CD4-positive, alpha-beta T cell treated with Interleukin-21 for 1 hour (primary cell): ENCODE measurements at regions not wholly inside any gene's neighbourhood (a gene's known extent, or its start where the extent isn't known, plus 50 kb on each side); places are given as distances from the start of the nearest gene placed in this dataset.
"Not testable (repeated sequence)": the region's sequence is repeated elsewhere in the genome, so short reads cannot be mapped to it uniquely, and the experiment has no call there.

Source experiments
- DNase-seq: peaks from one replicate; pipeline ENCODE4 v3.0.0-alpha.2; 2020

DNA sequence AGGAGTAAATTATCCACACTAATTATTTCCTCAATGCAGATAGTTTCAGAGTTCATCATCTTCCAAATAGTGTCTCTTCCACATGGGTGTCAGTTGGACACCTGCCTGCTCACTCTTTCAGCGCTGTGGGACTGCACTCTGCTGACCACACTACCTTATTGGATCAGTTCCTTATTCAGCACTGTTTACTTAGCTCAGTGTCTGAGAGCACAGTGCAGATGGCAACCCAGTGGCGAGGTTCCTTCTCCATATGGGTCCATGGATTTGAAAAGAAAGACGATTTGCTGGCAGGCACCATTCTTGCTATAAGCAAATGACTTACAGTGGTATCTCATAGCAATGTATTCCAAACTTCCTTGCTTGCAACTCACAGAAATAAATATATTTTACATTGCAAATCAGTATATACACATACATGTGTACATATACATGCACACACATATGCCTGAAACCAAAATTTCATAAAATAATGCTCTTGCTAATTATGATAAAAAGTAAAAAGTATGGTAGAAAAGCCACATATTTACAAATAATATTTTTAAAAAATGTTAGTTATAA is 354.8 kb downstream of the INSIG2 start:
- DNase-seq: no peak

DNA sequence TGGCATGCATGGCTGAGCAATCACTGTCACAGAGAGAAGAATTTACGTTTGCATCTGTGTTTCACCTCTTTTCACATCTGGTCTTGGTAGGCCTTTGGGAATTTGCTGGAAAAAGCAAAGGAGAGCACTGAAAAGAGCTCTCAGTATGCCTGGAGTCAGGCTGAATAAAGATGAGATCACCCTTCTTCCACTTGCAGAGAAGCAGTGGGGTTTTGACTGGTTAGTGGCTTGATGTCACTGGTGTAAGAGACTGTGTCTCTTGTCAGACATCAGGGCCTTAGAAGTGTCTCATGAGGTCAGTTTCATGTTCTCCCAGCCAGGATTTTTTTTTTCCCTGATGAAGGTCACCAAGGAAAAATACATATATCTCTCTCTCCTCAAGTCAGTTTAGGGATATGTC is 353.8 kb downstream of the INSIG2 start:
- DNase-seq: no peak

DNA sequence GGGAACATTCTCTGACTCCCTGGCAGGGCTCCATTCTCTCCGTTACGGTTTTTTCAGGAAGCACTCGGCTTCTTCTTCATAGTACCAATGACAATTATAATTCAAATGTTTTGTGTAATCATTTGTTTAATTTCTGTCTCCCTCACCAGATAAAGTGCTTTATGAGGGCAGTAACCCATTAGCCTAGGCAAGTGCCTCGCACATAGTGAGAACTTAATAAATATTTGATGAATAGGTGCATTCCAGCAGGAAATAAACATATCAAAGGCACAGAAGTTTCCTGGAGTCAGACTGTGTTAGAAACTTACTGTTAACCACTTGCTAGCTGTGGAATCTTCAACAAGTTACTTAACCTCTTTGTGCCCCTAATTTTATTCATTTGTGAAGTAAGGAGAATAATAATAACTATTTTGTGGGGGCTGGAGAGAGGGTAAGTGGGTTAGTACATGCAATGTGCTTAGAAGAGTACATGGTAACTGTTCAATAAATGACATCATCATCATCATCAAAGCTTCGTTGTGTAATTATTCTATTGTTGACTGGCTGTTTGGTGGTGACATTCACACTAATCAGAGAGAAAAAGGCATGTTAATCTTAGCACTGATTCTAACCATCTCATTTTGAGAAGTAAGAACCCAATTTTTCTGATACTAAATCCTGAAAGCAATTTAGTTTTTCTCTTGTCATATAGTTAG is 352.3 kb downstream of the INSIG2 start:
- DNase-seq: no peak

DNA sequence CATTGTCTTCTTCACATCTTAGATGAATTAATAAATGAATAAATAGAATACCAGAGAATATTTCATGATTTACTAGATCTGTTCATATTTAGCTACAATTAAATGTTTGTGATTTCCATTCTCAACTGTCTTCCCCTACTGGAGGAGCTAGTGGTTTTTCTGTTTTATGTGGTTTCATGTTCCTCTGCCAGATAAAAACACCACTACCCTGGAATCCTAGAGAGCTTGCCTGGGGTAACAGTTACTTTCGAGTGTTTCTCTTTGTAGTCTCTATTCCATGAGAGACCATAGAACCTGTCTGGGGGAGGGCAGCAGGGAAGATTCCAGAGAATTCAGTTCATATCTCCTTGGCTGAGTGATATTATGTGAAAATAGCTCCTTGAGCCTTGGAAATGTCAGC is 349.2 kb downstream of the INSIG2 start:
- DNase-seq: no peak

DNA sequence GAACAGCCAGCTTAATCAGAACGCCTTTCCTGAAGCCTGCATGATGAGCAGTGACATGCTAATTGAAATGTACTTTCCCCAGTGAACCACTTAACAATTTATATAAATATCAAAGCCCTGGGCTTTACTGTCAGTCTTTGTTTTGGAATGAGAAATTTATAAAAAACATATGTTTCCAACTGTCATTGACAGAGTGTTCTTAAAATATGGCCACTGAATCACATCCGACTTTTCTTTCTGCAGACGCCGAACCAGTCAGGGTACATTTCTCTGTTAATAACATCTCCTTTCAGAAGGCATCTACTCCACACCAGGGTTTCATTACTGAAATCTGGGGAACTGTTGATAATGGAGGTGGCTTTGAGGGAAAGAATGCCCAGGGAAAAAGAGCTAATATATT is 343.7 kb downstream of the INSIG2 start:
- DNase-seq: no peak

DNA sequence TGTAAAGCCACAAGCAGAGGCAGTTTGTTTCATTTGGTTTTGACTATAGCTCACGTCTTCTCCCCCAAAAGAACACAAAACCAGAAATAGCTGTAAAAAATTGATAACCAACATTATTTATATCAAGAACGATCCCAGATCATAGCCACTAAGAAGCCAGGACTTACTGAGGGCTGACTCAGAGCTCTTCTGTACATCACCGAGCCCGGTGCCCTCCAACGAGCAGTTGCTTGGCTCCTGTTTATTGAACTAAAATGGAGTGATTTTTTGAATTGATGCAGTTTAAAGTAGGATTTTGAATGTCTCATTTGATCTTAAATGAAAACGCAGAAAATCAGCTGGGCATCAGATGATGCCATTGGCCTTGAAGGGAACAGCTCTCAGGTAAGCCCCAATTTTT is 343.3 kb downstream of the INSIG2 start:
- DNase-seq: no peak

DNA sequence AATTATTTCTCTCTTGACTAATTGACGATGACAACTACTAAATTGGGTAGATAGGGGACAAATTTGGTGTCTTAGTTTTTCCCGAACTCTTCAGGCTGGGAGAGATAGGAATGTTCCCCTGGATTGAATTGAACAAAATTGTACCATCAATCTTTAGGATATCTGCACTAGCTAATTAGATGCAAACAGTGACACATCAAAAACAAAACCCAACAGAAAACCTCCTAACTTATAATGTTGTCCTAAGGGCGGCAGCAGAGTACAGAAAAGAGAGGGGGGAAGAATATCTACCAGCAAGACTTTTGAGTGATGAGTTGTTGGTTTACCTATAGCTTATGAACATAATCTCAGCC is 342.9 kb downstream of the INSIG2 start:
- DNase-seq: no peak

- no peak for DNase-seq
Observed at GRCh38 chr2:118430510-118431164, 342.4 kb downstream of the INSIG2 start.

DNA sequence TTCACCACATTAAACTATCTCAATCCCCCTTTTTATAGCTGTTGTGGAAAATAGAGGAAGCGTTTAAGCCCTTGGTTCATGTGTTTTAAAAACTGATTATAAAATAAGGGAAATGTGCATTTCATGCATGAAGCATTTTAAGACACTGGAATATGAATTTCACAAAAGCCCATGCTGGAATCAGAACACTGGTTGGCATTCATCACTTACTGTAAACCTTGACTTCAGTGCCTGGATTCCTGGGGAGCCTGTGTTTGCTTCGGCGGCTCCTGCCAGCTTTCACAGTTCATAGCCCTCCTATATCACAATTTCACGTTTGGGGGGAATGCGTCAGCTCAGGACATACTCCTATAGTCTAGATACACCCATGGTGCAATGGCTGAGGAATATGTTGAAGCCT is 336.9 kb downstream of the INSIG2 start:
- DNase-seq: no peak

- no peak for DNase-seq
Observed at GRCh38 chr2:118423776-118424175, 335.5 kb downstream of the INSIG2 start.

GRCh38 chr2:118421648-118422047 is 333.4 kb downstream of the INSIG2 start:
- DNase-seq: no peak

DNA sequence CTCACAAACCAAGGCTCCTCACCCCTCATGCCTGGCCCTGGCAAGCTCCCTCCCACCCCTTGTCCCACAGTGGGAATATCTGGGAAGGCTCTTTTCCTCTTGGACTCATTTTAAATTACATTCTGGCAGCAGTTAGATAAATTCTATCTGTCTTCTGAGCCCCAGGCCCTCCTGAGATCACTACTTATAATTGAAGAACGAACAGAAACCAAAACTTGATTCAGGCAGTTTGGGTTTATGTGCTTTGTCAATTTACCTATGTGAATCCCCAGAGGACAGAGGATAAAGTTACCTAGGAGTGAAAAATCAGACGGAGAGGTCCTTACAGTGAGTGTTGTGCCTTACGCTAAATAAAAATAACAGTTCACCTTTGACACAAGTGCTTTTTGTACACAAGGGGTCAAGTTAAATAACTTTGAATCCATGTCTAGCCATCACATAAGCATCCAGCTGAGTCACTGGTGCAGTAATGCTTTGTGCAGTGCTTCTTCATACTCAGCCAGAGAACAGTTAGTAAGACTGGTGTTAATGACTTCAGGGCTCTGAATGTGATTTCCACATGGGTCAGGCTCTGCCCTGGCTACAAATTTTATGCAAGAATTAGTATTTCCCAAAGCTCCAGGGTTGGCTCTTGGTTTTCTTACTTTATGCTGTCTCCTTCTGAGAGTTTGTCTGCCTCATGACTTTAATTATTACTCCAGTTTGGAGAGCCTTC is 329.3 kb downstream of the INSIG2 start:
- DNase-seq: no peak

GRCh38 chr2:118415186-118415585 is 326.9 kb downstream of the INSIG2 start:
- not testable (repeated sequence) for DNase-seq

DNA sequence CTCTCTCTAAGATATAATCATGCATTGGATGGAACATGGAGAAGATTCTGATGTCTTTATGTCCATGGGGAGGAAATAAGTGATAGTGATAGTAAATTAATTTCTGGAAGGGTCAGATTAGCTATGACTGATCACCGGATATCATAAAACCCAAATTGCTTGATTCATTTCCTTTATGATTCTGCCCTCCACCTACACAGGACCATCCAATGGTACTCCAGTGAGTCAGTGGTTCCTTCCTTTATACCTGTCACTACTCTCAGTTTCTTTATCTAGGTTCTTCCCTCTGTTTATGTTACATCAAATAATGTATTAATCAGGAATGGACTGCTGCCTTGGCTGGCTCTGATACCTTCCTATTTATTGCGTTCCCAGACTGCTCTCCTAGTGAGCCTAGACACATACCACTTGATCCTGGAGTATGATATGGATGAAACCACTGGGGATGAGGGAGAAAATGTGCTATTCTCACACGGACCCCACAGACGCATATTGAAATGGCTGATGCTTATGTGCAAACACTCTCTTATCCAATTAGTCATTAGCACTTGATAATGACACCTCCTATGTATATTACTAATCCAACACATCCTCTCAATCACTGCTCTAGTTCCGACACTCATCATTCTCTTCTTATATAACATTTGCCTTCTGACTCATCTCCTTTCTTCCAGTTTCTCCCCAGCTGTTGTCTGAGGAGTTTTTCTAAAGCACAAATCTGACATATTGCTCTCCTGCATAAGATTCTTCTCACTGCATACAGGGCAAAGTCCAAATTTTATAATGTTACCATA is 315.6 kb downstream of the INSIG2 start:
- no peak for DNase-seq

GRCh38 chr2:118388771-118389170 is 300.5 kb downstream of the INSIG2 start:
- no peak for DNase-seq

- DNase-seq: no peak
Observed at GRCh38 chr2:118387509-118387908, 299.2 kb downstream of the INSIG2 start.

DNA sequence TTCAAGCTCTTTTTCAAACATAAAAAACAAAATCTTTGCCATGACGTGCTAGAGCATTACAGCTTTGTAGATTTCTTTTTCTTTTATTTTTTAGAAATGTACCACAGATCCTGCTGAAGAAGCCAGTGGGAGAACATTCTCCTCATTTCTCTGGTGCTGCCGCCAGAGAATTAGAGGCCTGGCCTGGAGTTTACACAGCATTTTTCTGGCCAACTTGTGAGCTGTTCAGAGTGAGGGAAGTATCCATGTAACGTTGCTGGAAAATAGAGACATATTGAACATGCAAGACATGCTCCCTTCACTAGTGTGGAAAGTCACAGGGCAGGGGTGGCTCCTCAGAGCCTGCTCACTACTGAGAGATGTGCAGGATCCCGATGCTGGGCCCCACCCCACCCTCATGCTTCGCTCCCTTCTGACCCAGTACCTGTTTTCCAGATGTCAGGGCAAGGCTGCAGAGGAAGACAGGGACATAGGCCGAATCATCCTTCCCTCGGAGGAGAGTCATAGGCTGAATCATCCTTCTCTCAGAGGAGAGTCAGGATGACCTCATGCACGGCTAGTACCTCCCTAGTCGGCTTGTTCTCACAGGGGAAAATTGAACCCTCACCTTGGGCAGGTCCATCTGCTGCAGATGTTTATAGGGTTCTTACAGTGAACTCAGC is 298.5 kb downstream of the INSIG2 start:
- no peak for DNase-seq

GRCh38 chr2:118380915-118381653 is 292.8 kb downstream of the INSIG2 start:
- no peak for DNase-seq

- DNase-seq: no peak
Observed at GRCh38 chr2:118375907-118376485, 287.7 kb downstream of the INSIG2 start.

- no peak for DNase-seq
Observed at GRCh38 chr2:118374974-118375755, 286.9 kb downstream of the INSIG2 start.
